HG03139 (cell line): ENCODE measurements at regions not wholly inside any gene's neighbourhood (a gene's known extent, or its start where the extent isn't known, plus 50 kb on each side); places are given as distances from the start of the nearest gene placed in this dataset.
A peak's percentile ranks its signal among the peaks of the same experiment; 100 is the strongest.
"Not testable (repeated sequence)": the region's sequence is repeated elsewhere in the genome, so short reads cannot be mapped to it uniquely, and the experiment has no call there.

Source experiments
- ATAC-seq: cut with Tn5 transposase; IDR thresholded peaks from one replicate; pipeline ENCODE4 v1.9.1; 2021; ENCODE audit not compliant: unreplicated experiment

DNA sequence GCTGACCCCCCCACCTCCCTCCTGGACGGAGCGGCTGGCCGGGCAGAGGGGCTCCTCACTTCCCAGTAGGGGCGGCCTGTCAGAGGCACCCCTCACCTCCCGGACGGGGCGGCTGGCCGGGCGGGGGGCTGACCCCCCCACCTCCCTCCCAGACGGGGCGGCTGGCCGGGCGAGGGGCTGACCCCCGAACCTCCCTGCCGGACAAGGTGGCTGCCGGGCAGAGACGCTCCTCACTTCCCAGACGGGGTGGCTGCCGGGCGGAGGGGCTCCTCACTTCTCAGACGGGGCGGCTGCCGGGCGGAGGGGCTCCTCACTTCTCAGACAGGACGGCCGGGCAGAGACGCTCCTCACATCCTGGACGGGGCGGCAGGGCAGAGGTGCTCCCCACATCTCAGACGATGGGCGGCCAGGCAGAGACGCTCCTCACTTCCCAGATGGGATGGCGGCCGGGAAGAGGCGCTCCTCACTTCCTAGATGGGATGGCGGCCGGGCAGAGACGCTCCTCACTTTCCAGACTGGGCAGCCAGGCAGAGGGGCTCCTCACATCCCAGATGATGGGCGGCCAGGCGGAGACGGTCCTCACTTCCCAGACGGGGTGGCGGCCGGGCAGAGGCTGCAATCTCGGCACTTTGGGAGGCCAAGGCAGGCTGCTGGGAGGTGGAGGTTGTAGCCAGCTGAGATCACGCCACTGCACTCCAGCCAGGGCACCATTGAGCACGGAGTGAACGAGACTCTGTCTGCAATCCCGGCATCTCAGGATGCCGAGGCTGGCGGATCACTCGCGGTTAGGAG lies 66.2 kb upstream of the PAPPA2 start:
- not testable (repeated sequence) for ATAC-seq

DNA sequence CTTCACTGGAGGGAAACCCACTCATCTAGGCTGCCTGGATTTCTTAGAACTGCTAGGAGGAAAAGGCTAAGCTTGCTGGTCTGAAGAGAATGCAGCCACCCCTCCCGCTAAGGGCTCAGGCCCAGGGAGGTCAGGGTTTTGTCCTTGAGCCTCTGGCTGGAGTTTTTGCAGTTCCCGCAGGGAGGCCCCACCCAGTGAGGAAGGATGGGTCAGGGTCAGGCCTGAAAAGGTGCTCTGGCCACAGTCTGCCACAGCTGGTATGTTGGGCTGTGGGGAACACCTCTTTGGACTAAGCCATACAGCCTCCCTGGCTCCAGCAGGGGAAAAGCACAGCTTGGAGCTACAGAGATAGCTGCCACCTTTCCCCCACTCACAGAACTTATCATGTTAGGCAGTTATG lies 71.4 kb upstream of the PAPPA2 start:
- ATAC-seq: no peak

DNA sequence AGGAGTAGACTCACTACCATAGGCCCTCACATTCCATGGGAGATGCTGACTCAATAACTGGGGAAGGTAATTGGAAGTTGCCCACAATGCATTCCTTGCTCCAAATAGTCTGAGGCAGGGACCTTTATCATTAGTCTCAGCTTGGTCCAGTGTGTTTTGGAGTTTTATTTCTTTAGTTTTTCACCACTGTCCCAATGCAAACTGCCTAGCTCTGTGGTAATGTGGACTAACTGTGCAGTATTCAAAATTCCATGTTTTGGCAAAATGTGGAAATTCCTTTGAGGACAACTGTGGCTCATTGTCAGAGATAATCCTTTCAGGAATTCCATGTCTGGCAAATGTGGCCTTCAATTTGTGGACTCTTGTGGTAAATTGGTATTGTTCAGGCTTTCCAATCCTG lies 78.1 kb upstream of the PAPPA2 start:
- ATAC-seq: no peak

DNA sequence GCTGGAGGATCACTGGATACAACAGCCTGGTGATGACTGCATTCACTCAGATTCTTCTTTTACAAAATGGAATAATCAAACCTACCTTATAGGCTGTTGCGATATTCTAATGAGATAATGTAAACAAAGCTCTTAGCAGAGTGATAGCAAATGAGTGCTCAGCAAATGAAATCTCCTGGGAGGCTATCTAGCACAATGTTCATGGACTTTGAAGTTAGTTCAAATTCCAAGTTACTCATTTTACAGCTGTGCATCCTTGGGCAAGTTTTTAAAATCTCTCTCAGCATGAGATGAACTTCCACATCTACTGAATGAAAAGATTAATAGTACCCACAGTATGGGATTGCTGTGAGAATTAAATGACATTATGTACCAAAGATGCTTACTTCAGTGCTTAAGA lies 80.8 kb upstream of the PAPPA2 start:
- ATAC-seq: no peak

DNA sequence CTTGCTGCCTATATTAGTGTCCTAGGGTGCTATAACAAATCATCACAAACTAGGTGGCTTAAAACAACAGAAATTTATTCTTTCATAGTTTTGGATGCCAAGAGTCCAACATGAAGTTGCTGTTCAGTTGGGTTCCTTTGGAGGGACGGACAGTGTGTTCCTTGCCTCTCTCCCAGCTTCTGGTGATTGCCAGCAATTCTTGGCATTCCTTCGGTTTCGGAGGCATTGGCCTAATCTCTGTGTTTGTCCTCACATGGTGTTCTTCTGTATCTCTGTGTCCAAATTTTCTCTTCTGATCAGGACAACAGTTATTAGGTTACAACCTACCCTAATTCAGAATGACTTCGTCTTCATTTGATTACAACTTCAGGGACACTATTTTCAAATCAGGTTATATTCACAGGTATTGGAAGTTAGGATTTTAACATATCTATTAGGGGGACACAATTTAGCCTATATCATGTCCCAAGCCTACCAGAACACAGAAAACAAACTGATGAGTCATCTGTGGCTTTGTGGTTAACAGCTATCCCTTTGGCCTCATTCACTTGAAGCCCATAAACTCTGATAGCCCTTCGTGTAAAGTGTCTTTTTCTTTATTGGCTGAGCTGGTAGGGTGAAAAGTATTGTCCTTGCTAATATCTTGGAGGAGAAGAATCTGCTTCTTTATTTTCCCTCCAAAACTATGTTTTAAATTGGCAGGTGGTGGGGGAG lies 83.2 kb upstream of the PAPPA2 start:
- ATAC-seq: no peak

DNA sequence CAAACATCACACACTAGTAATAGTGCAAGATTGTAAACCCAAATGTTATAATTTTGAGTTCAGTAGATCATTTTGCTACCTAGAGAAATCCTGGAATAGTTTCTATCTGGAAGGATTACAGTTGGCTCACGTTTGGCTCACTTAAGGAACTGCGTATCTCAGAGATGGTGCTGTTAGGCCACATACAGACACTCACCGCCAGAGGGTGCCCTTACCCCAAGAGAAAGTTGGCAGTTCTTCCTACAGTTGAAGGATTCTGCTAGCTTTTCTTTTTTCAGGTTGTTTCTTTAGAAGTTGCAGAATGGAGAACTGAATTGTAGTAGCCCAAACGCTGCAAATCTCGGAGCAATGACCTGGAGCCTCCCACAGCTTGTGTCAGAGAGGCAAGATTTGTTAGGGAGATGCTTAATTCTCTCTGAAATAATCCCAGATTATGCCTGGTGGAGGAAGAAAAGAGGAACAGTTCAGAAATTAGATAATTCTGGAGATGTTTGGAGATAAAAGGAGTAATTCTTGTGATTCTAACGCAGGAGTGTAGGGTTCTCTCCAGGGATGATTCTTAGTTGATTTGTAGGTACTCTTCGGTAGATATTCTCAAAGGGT lies 87.9 kb upstream of the PAPPA2 start:
- ATAC-seq: peak; percentile 91

DNA sequence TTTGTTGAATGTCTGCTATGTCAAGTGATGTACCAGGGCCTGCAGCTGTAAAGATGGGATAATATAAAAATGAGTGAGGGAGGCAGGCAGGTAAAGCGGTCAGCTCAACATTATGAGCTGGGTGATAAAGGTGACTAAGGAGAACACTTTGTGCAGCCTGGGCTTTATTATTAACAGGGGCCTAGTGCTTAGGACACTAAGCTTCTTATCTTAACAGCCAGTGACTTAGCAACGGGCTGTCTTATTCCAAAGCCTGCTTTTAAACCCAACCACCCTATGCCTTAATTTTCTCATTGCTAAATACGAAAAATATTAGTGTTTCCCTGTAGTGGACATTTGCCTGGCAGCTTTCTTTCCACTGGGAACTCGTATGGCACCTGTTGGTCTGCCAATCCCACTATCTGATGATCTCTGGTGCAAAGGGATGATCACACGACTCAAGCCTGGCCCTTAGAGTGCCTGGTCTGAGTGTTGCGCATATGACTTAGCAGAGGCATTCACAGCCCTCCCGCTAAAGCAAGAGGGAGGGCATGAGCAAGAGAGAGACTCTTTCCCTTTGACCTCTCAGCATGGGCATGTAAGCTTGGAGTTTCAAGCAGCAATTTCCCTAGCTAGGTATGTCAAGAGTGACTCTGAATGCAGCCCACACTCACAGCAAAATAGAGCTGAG lies 98.6 kb upstream of the PAPPA2 start:
- no peak for ATAC-seq

DNA sequence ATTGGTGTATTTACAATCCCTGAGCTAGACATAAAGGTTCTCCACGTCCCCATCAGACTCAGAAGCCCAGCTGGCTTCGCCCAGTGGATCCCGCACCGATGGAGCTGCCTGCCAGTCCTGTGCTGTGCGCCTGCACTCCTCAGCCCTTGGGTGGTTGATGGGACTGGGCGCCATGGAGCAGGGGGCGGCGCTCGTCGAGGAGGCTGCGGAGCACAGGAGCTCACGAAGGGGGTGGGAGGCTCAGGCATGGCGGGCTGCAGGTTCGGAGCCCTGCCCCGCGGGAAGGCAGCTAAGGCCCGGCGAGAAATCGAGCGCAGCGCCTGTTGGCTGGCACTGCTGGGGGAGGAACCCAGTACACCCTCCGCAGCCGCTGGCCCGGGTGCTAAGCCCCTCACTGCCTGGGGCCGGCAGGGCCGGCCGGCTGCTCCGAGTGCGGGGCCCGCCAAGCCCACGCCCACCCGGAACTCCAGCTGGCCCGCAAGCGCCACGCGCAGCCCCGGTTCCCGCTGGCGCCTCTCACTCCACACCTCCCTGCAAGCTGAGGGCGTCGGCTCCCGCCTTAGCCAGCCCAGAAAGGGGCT lies 113.8 kb upstream of the PAPPA2 start:
- not testable (repeated sequence) for ATAC-seq

DNA sequence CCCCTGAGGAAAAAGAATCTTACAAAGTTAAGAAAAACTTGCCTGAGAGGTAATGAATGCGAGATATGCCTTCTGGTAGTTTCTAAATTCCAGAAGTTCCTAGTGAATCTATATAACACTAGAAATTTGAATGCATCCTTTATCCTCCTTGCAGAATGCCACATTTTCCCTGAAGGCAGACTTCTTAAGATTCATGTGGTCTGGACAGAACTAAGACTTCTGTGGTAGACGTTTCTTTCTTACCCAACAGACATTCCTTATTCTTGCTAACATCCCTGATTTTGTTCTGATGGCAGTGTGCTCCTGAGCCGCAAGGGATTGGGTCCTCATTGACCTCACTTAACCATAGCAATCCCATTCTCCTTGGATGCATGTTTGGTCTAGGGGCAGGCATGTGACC lies 121.3 kb upstream of the PAPPA2 start:
- no peak for ATAC-seq

DNA sequence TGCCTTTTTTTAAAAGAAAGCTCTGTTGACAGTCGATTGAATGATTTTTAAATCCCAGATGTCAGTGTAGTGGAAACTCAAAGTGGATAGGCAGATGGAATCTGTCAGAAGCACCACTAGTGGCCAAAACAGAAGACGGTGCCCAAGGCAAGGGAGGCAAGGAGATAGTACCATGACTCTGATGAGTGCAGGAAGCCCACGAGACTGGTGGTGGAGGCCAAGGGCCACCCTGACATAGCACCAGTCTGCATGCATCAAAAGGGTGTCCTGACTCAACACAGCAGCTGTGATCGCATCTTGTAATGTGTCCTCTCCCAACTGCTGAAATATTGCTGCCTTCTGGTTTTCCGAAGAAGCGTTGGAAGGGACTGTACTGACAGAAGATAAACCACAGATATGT lies 124.1 kb upstream of the PAPPA2 start:
- ATAC-seq: no peak

DNA sequence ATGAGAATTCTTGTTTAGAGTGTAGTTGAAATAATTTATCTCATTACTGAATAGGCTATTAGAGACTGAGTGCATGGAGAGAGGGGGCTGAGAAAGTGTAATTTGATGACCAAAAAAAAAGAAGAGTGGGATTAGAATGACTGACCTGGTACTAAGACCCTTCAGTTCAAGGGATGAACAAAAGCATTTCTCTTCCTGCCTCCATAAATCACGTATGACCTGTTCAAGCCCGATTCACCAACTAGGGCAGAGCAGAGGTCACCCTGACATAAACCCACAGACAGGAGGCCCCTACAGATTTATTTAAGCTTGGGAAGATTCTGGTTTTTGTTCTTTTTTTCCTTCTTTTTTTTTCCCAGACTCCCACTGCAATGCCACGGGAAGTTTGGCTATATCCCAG lies 123.7 kb upstream of the COP1 start:
- ATAC-seq: no peak

DNA sequence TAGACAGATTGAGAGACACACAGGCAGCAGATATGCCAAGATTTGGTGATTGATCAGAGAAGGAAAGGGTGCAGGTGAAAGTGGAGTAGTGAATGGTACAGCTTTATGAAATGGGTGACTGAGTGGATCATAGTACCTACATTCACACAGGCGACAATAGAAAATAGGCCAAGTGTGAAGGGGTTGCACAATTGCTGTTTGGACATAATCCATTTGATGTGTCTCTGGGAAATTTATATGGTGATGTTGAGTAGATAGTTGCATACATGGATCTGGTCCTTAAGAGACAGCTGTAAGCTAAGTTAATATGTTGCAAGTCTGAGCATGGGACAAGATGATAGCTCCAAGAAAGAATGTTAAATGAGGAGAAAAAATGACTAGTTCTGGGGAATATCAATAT lies 118.6 kb upstream of the COP1 start:
- no peak for ATAC-seq

DNA sequence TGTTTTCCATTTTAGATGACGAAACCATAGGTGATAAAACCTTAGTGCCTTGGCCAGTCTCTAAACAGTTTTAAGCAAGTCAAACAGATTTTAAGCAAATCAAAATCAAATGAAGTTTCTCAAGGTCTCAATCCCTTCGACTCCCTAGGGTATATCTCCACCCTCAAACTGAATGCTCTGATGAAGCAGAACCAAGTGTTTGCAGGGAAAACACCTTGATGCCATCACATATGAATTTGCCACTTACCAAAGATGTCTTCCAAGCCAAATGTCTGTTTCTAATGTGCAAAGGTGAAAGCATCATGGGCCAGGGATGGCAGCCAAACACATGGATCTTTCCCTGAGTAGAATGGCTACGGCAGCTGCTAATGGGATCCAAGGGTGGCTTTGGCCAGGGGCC lies 116.4 kb upstream of the COP1 start:
- ATAC-seq: no peak

DNA sequence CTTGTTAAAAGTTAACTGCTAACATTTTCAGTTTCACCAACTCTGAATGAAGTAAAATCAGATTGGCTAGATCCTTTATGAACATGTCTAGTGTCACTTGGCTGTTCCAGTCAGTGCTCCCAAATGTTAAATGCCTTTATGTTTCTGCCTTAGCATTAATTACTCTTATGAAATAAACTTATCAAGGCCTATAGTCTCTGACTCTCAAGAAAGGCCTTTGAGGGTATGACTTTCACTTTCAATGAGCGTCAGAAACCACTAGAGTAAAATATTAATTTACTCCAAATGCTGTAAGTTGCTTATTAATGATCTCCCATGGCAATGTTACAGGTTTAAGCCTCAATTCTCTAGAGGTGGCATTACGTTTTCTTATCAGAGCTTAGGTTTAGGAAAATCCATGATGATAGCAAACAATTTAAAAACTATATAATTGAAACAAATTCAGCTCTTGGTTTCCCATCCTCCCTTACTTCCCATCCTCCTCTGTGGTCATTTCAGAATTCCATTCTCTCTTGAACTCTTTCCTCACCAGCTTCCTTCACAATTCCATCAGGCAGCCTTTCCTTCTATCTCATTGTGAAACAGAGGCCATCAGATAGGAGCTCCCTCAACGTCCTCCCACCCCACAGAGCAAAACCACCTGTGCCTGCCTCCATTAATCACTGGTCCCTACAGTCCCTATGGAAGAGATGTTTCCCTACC lies 108.6 kb upstream of the COP1 start:
- ATAC-seq: peak; percentile 93

DNA sequence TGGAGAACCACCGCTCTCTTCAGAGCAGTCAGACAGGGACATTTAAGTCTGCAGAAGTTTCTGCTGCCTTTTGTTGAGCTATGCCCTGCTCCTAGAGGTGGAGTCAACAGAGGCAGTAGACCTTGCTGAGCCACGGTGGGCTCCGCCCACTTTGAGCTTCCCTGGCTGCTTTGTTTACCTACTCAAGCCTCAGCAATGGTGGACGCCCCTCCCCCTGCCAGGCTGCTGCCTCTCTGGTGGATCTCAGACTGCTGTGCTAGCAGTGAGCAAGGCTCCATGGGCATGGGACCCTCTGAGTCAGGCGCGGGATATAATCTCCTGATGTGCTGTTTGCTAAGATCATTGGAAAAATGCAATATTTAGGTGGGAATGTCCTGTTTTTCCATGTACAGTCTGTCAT lies 89.5 kb upstream of the COP1 start:
- not testable (repeated sequence) for ATAC-seq

DNA sequence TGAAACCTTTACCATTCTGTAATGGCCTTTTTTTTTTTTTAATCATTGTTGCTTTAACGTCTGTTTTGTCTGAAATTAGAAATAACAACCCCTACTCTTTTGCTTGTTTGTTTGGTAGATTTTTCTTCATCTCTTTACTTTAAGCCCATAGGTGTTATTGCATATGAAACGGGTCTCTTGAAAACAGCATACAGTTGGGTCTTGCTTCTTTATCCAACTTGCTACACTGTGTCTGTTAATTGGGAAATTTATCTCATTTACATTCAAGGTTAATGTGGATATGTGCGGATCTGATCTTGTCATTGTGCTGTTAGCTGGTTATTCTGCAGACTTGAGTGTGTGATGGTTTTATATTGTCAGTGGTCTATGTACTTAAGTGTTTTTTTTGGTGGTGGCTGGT lies 78.9 kb upstream of the COP1 start:
- no peak for ATAC-seq

DNA sequence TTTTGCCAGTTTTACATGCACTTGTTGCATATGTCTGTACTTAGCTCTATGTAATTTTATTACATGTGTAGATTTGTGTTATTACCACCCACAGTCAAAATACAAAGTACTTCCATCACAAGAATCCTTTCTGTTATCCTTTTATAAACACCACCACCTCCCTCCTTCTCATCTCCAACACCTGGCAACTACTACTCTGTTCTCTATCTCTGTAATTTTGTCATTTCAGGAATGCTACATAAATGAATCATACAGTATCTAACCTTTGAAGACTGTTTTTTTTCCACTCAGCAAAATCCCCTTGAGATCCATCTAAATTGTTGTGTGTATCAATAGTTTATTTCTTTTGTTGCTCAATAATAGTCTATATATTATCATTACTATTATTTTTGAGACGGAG lies 64.5 kb upstream of the COP1 start:
- ATAC-seq: no peak
